HCT116 (cell line): ENCODE measurements at regions not wholly inside any gene's neighbourhood (a gene's known extent, or its start where the extent isn't known, plus 50 kb on each side); places are given as distances from the start of the nearest gene placed in this dataset.

Experiments used
- ATAC-seq: fragments of 200-7000 bp; cut with Tn5 transposase; 2 replicates; pipeline ENCODE4 v1.9.1; 2020; ENCODE audit warnings: mild to moderate bottlenecking, moderate library complexity
- BruUV-seq: library from RNA; stranded (reverse); fragments of 400-500 nt; replicated peaks from 2 replicates; lab custom pipeline; 2021; lab: Mats Ljungman, UMichigan
- CTCF ChIA-PET: fragments of 300-600 bp; sonication (Branson Sonifier 250); formaldehyde crosslinking; loops from one replicate; lab custom pipeline; 2021; ENCODE audit warnings: antibody characterized with exemption; lab: Charles Lee
- POLR2A ChIA-PET: fragments of 300-600, 350-600 bp; sonication (Branson Sonifier 250); formaldehyde crosslinking; loops from one replicate; lab custom pipeline; 2021; ENCODE audit warnings: antibody characterized with exemption; lab: Charles Lee
- RAD21 ChIA-PET, 2 experiments: fragments of 300-600 bp; sonication (Branson Sonifier 250); formaldehyde crosslinking; loops; one replicate each; lab custom pipeline; 2023; ENCODE audit warnings: low total read pairs in 2 of 2; ENCODE audit not compliant: uncharacterized antibody in 2 of 2, unreplicated experiment in 2 of 2, low non-redundant PET in 1 of 2; lab: Charles Lee
- DNase-seq: peaks from one replicate; pipeline ENCODE4 v3.0.0-alpha.2; 2010; ENCODE audit warnings: low read depth, low spot score
- H2AFZ ChIP-seq: fragments of 200-600 bp; shearing (Covaris generic), sonication (generic); 2 replicates; pipeline ENCODE4 v1.6.1; 2017; ENCODE audit warnings: low read depth, mixed run types, mixed read lengths, antibody characterized with exemption, low read length; ENCODE audit not compliant: poor library complexity, severe bottlenecking
- H3K27ac ChIP-seq: 2 replicates; pipeline ENCODE4 v1.5.1; 2012; ENCODE audit warnings: low read depth, low read length
- H3K27me3 ChIP-seq: fragments of 200-600 bp; sonication (generic); 2 replicates; pipeline ENCODE4 v1.6.1; 2016; ENCODE audit warnings: mixed run types, low read length, mixed read lengths; ENCODE audit not compliant: insufficient read depth
- H3K36me3 ChIP-seq, 2 experiments: fragments of 200-500 bp in 1 of 2; fragments of 200-600 bp in 1 of 2; sonication (Bioruptor generic) in 1 of 2; sonication (generic) in 1 of 2; 2 replicates each; pipeline versions ENCODE4 v1.5.1 to v1.6.1; 2014 to 2016; ENCODE audit warnings: low read length in 2 of 2, inconsistent platforms in 1 of 2, mixed read lengths in 1 of 2, mixed run types in 1 of 2; ENCODE audit not compliant: insufficient read depth in 2 of 2, control insufficient read depth in 1 of 2
- H3K4me1 ChIP-seq, 2 experiments: fragments of 200-600 bp in 1 of 2; sonication (generic) in 1 of 2; 2 replicates each; pipeline versions ENCODE4 v1.5.1 to v1.6.1; 2012 to 2017; ENCODE audit warnings: low read length in 2 of 2, inconsistent platforms in 1 of 2, mild to moderate bottlenecking in 1 of 2, mixed read lengths in 1 of 2, mixed run types in 1 of 2, moderate library complexity in 1 of 2; ENCODE audit not compliant: insufficient read depth in 2 of 2, control insufficient read depth in 1 of 2
- H3K4me2 ChIP-seq: fragments of 200-600 bp; sonication (generic); 2 replicates; pipeline ENCODE4 v1.6.1; 2017; ENCODE audit warnings: mixed run types, low read length, mixed read lengths
- H3K4me3 ChIP-seq, 2 experiments: fragments of 200-600 bp in 1 of 2; sonication (generic) in 1 of 2; replicated peaks in 1 of 2; 2 replicates each; pipeline ENCODE4 v1.5.1; 2011 to 2016; ENCODE audit warnings: low read length in 2 of 2, control low read depth in 1 of 2, low read depth in 1 of 2, mild to moderate bottlenecking in 1 of 2, mixed read lengths in 1 of 2, mixed run types in 1 of 2
- H3K79me2 ChIP-seq: fragments of 200-600 bp; sonication (generic); 2 replicates; pipeline ENCODE4 v1.6.1; 2017; ENCODE audit warnings: mild to moderate bottlenecking, mixed run types, low read length, moderate library complexity, mixed read lengths; ENCODE audit not compliant: insufficient read depth
- H3K9ac ChIP-seq: fragments of 200-600 bp; sonication (generic); 2 replicates; pipeline ENCODE4 v1.6.1; 2016; ENCODE audit warnings: low read length, mixed read lengths
- H3K9me2 ChIP-seq: fragments of 200-600 bp; sonication (generic), shearing (Covaris generic); 2 replicates; pipeline ENCODE4 v1.6.1; 2017; ENCODE audit warnings: mixed run types, mild to moderate bottlenecking, moderate library complexity; ENCODE audit not compliant: insufficient read depth
- H3K9me3 ChIP-seq, 2 experiments: fragments of 200-500 bp in 1 of 2; fragments of 200-600 bp in 1 of 2; sonication (Bioruptor generic) in 1 of 2; sonication (generic) in 1 of 2; 2 replicates each; pipeline ENCODE4 v1.6.1; 2014 to 2017; ENCODE audit warnings: low read length in 2 of 2, mixed read lengths in 2 of 2, inconsistent platforms in 1 of 2, low read depth in 1 of 2, mild to moderate bottlenecking in 1 of 2, mixed run types in 1 of 2, moderate library complexity in 1 of 2; ENCODE audit not compliant: control insufficient read depth in 1 of 2, insufficient read depth in 1 of 2
- H4K20me1 ChIP-seq: fragments of 200-600 bp; sonication (generic), shearing (Covaris generic); 2 replicates; pipeline ENCODE4 v1.6.1; 2017; ENCODE audit warnings: mixed run types, mild to moderate bottlenecking, moderate library complexity; ENCODE audit not compliant: insufficient read depth
- CTCF ChIP-seq, 3 experiments: fragments of 200-600 bp in 1 of 3; sonication (generic) in 1 of 3; IDR thresholded peaks in 2 of 3; conservative IDR thresholded peaks in 1 of 3; 2 replicates each; pipeline ENCODE4 v1.5.1; 2012 to 2017; ENCODE audit warnings: low read depth in 2 of 3, low read length in 2 of 3, antibody characterized with exemption in 1 of 3, borderline replicate concordance in 1 of 3, control low read depth in 1 of 3, mild to moderate bottlenecking in 1 of 3, mixed read lengths in 1 of 3, mixed run types in 1 of 3, moderate library complexity in 1 of 3; ENCODE audit not compliant: insufficient read depth in 1 of 3
- EGR1 ChIP-seq: IDR thresholded peaks from 2 replicates; pipeline ENCODE4 v1.6.1; 2012; ENCODE audit warnings: low read depth
- ELF1 ChIP-seq: IDR thresholded peaks from 2 replicates; pipeline ENCODE4 v1.6.1; 2012; ENCODE audit warnings: low read depth, borderline replicate concordance
- EZH2phosphoT487 ChIP-seq: fragments of 200-600 bp; IDR thresholded peaks from 2 replicates; pipeline ENCODE4 v1.6.1; 2018; ENCODE audit warnings: antibody characterized with exemption, borderline replicate concordance
- FOSL1 ChIP-seq: IDR thresholded peaks from 2 replicates; pipeline ENCODE4 v1.6.1; 2012; ENCODE audit warnings: low read depth
- JUND ChIP-seq: IDR thresholded peaks from 2 replicates; pipeline ENCODE4 v1.6.1; 2012
- MAX ChIP-seq: IDR thresholded peaks from 2 replicates; pipeline ENCODE4 v1.6.1; 2012
- POLR2A ChIP-seq: IDR thresholded peaks from 2 replicates; pipeline ENCODE4 v1.7.0; 2011; ENCODE audit warnings: borderline replicate concordance; ENCODE audit not compliant: insufficient read depth, insufficient read length; ENCODE audit errors: extremely low read depth
- POLR2AphosphoS5 ChIP-seq: IDR thresholded peaks from 2 replicates; pipeline ENCODE4 v1.6.1; 2011; ENCODE audit warnings: mild to moderate bottlenecking, low read depth, low read length, moderate library complexity
- RAD21 ChIP-seq: IDR thresholded peaks from 2 replicates; pipeline ENCODE4 v1.6.1; 2012; ENCODE audit warnings: low read depth, mild to moderate bottlenecking
- REST ChIP-seq: IDR thresholded peaks from 2 replicates; pipeline ENCODE4 v1.6.1; 2012; ENCODE audit warnings: low read depth
- SIN3A ChIP-seq: IDR thresholded peaks from 2 replicates; pipeline ENCODE4 v1.6.1; 2012; ENCODE audit warnings: low read depth
- SP1 ChIP-seq: IDR thresholded peaks from 2 replicates; pipeline ENCODE4 v1.6.1; 2012; ENCODE audit warnings: low read depth
- SRF ChIP-seq: IDR thresholded peaks from 2 replicates; pipeline ENCODE4 v1.6.1; 2012; ENCODE audit warnings: low read depth
- TCF7L2 ChIP-seq: IDR thresholded peaks from 2 replicates; pipeline ENCODE4 v1.7.0; 2011; ENCODE audit warnings: borderline replicate concordance, inconsistent platforms; ENCODE audit not compliant: insufficient read depth, insufficient read length; ENCODE audit errors: extremely low read depth
- ZNF274 ChIP-seq: fragments of 200-500 bp; sonication (Bioruptor generic); IDR thresholded peaks from 2 replicates; pipeline ENCODE4 v1.6.1; 2014; ENCODE audit warnings: mild to moderate bottlenecking, low read depth, low read length, inconsistent platforms
- intact Hi-C: fragments of 100-400 bp; cut with micrococcal nuclease; formaldehyde crosslinking; loops from 2 replicates; pipeline ENCODE4 v1.10.0; 2022

GRCh38 chr1:213884402-213884801, 103.4 kb upstream of the PROX1 start:
- Histone ChIP-seq H4K20me1 (no peaks in the 10 kb centered on the region), H3K4me2 (no peak overlapping the region), H2AFZ (no peak overlapping the region), H3K27ac (no peak overlapping the region), H3K4me1 (no peaks in the 10 kb centered on the region), H3K79me2 (no peaks in the 10 kb centered on the region), H3K9me3 (no peaks in the 10 kb centered on the region), H3K9me2 (no peaks in the 10 kb centered on the region), H3K9ac (no peak overlapping the region), H3K4me3 (no peak overlapping the region), H3K27me3 (peaks cover 21% of the 10 kb centered on the region), H3K36me3 (no peaks in the 10 kb centered on the region)
- intact Hi-C loops: no loop called here
- ChIA-PET RAD21 (no interaction called here), POLR2A (no interaction called here), CTCF (no interaction called here)
- ATAC-seq (no peak), DNase-seq (no peak)
- BruUV-seq: no TSS peak
- TF ChIP-seq EGR1 (no peak), TCF7L2 (no peak), JUND (no peak), ZNF274 (no peak), SRF (no peak), EZH2phosphoT487 (no peak), SP1 (no peak), POLR2A (no peak)

- Histone ChIP-seq H3K9ac (no peak overlapping the region), H4K20me1 (no peaks in the 10 kb centered on the region), H2AFZ (no peak overlapping the region), H3K4me1 (no peaks in the 10 kb centered on the region), H3K79me2 (no peaks in the 10 kb centered on the region), H3K36me3 (no peaks in the 10 kb centered on the region), H3K9me2 (no peaks in the 10 kb centered on the region), H3K9me3 (no peaks in the 10 kb centered on the region), H3K4me3 (no peak overlapping the region), H3K4me2 (no peak overlapping the region), H3K27ac (no peak overlapping the region), H3K27me3 (peaks cover 21% of the 10 kb centered on the region)
- no TSS peak for BruUV-seq
- ChIA-PET RAD21 (no interaction called here), POLR2A (no interaction called here), CTCF (no interaction called here)
- ATAC-seq: no peak
- no peak for DNase-seq
- intact Hi-C loops: no loop called here
- TF ChIP-seq TCF7L2 (no peak), POLR2A (no peak), REST (no peak), CTCF (IDR thresholded peaks at IDR 0.05 in 2 of 3, conservative IDR thresholded peaks at IDR 0.05 in 1 of 3; ENCODE audit: borderline replicate concordance in 1 of 3, insufficient read depth in 1 of 3, low read depth in 2 of 3, low read length in 2 of 3) (no peak), POLR2AphosphoS5 (no peak), ELF1 (no peak), SRF (no peak), MAX (no peak), SIN3A (no peak), EGR1 (no peak), ZNF274 (no peak), FOSL1 (no peak), RAD21 (no peak)
Observed at GRCh38 chr1:213884942-213885341, 102.8 kb upstream of the PROX1 start.
